Retinal pigment epithelial cell (primary cell): ENCODE measurements at regions not wholly inside any gene's neighbourhood (a gene's known extent, or its start where the extent isn't known, plus 50 kb on each side); places are given as distances from the start of the nearest gene placed in this dataset.

Source experiments
- DNase-seq: peaks from one replicate; pipeline ENCODE4 v3.0.0-alpha.2; 2010; ENCODE audit warnings: low read depth
- H3K4me3 ChIP-seq: 2 replicates; pipeline ENCODE4 v1.5.1; 2011; ENCODE audit warnings: mild to moderate bottlenecking, low read length, control low read depth, moderate library complexity
- CTCF ChIP-seq: conservative IDR thresholded peaks from 2 replicates; pipeline ENCODE4 v1.5.1; 2011; ENCODE audit warnings: low read depth, low read length, control low read depth, inconsistent platforms

GRCh38 chr6:157768863-157769551 is 54.0 kb upstream of the SNX9 start:
- DNase-seq, result no peak
- TF ChIP-seq CTCF, result no peak
- no peak overlapping the region for H3K4me3 ChIP-seq

GRCh38 chr6:157769776-157770426 is 53.1 kb upstream of the SNX9 start:
- no peak for TF ChIP-seq CTCF
- DNase-seq, result no peak

GRCh38 chr6:157770946-157771345 is 52.1 kb upstream of the SNX9 start:
- DNase-seq, result no peak
- no peak overlapping the region for H3K4me3 ChIP-seq
- TF ChIP-seq CTCF, result no peak

More at GRCh38 chr6:157769776-157770426, 53.1 kb upstream of the SNX9 start:
- H3K4me3 ChIP-seq, result no peak overlapping the region

GRCh38 chr6:157772820-157773219 is 50.2 kb upstream of the SNX9 start:
- DNase-seq, result no peak
- no peak for TF ChIP-seq CTCF
- no peak overlapping the region for H3K4me3 ChIP-seq
